ENCODE measurements at regions not wholly inside any gene's neighbourhood (a gene's known extent, or its start where the extent isn't known, plus 50 kb on each side); places are given as distances from the start of the nearest gene placed in this dataset.

DNA sequence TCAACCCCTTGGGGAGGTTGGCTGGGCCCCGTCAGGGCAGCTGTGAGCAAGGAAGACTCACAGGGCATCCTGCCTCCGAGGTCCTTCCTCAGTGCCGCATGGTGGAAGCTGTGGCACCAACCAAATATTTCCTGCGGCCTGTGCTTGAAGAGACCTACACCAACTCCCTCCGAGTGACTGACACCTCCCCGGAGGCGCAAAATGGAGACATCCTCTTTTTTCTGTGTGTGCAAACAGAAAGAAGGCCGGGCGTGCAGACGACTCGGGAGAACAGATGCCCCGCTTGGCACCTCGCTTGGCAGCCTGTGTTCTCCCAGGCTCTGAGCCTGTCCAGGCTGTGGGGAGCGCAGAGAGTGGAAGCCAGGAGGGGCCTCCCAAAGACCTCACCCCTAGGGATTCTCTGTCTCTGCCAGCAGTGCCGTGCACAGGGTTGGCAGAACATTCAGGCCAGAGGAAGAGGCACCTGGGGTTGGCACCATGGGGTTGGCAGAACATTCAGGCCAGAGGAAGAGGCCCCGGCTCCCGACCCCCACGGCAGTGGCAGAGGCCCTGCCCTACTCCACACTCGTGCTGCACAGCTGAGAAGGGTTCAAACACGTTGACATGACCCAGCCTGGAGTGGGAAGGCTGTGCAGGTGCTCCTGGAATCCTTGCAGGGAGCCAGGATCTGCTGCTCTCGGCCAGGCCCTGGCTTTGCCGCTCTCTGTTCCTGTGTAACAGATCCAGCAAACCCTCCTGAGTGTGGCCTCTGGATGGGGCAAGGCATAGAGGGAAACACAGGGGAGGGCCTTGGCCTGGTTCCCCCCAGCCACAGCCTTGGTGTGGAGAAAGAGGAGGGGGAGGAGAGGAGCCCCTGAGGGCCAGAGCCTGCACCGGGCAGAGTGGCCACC, 805.5 kb downstream of the BRD1 start:
- TF ChIP-seq EZH2phosphoT487 (conservative IDR thresholded peaks at IDR 0.05; ENCODE audit: low read length) = no peak
- Histone ChIP-seq H3K9ac (ENCODE audit: low read length) (no peak overlapping the region), H3F3A (ENCODE audit: insufficient read depth) (no peaks in the 10 kb centered on the region), H3K27me3 (ENCODE audit: low read length) (no peaks in the 10 kb centered on the region), H2AFZ (ENCODE audit: low read depth, low read length, severe bottlenecking) (no peak overlapping the region), H3K4me3 (ENCODE audit: insufficient read depth, low read length, poor library complexity, severe bottlenecking) (no peak overlapping the region), H3K27ac (ENCODE audit: low read depth, low read length) (no peak overlapping the region), H3K9me3 (ENCODE audit: insufficient read depth, low read length) (no peaks in the 10 kb centered on the region), H3K9me2 (replicated peaks; ENCODE audit: insufficient read depth, low read length) (no peaks in the 10 kb centered on the region), H3K79me2 (ENCODE audit: insufficient read depth, low read length) (no peaks in the 10 kb centered on the region), H3K36me3 (ENCODE audit: low read length) (no peaks in the 10 kb centered on the region), H3K4me2 (ENCODE audit: low read depth, low read length, poor library complexity, severe bottlenecking) (no peak overlapping the region), H4K20me1 (ENCODE audit: low read depth, low read length) (no peaks in the 10 kb centered on the region)

DNA sequence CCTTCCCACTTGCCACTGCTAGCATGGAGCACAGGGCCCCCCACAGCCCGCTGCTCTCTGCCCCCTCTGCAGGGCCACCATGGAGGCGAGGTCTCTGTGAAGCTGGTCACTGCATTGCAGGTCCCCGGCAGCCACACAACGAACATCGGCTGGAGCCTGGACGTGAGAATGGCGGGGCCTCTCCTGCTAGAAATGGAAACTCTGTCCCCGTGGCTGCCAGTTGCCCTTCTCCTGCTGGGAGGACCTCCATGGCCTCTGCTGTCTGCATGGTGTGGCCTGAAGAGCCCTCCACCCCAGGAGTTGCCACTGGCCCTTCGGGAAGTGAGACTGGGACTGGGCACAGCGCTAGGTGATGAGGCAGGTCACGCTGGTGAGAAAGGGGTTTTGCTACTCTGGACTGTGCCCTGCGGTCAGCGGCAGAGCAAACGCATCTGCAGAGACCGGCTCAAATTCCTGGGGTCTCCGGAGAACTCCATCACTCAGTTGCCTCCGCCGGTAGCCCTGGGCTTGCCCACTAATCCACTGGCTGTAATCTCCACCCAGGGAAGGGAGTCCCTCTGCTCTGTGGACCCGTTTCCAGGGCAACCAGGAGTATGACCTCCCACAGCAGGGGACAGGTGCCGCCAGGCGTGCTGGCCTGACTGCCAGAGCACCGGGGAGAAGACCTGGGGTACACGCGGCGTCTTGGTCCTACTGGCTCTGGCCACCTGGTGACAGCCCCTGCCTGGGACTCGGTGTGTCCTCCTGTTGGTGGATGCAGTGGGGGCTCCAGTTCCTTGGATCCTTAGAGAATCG, 806.3 kb downstream of the BRD1 start:
- Histone ChIP-seq H3K36me3 (ENCODE audit: low read length) (no peaks in the 10 kb centered on the region), H3K79me2 (ENCODE audit: insufficient read depth, low read length) (no peaks in the 10 kb centered on the region), H3K4me3 (ENCODE audit: insufficient read depth, low read length, poor library complexity, severe bottlenecking) (no peak overlapping the region), H3F3A (ENCODE audit: insufficient read depth) (no peaks in the 10 kb centered on the region), H3K27ac (ENCODE audit: low read depth, low read length) (no peak overlapping the region), H3K27me3 (ENCODE audit: low read length) (no peaks in the 10 kb centered on the region), H2AFZ (ENCODE audit: low read depth, low read length, severe bottlenecking) (no peak overlapping the region), H3K9me2 (replicated peaks; ENCODE audit: insufficient read depth, low read length) (no peaks in the 10 kb centered on the region), H3K9me3 (ENCODE audit: insufficient read depth, low read length) (no peaks in the 10 kb centered on the region), H3K4me2 (ENCODE audit: low read depth, low read length, poor library complexity, severe bottlenecking) (no peak overlapping the region), H3K9ac (ENCODE audit: low read length) (no peak overlapping the region), H4K20me1 (ENCODE audit: low read depth, low read length) (no peaks in the 10 kb centered on the region)
- TF ChIP-seq, protein P1, sequence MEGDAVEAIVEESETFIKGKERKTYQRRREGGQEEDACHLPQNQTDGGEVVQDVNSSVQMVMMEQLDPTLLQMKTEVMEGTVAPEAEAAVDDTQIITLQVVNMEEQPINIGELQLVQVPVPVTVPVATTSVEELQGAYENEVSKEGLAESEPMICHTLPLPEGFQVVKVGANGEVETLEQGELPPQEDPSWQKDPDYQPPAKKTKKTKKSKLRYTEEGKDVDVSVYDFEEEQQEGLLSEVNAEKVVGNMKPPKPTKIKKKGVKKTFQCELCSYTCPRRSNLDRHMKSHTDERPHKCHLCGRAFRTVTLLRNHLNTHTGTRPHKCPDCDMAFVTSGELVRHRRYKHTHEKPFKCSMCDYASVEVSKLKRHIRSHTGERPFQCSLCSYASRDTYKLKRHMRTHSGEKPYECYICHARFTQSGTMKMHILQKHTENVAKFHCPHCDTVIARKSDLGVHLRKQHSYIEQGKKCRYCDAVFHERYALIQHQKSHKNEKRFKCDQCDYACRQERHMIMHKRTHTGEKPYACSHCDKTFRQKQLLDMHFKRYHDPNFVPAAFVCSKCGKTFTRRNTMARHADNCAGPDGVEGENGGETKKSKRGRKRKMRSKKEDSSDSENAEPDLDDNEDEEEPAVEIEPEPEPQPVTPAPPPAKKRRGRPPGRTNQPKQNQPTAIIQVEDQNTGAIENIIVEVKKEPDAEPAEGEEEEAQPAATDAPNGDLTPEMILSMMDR (IDR thresholded peaks at IDR 0.05; ENCODE audit: insufficient read depth, low read length, poor library complexity, severe bottlenecking) = no peak
- no peak for TF ChIP-seq EZH2phosphoT487 (conservative IDR thresholded peaks at IDR 0.05; ENCODE audit: low read length)

DNA sequence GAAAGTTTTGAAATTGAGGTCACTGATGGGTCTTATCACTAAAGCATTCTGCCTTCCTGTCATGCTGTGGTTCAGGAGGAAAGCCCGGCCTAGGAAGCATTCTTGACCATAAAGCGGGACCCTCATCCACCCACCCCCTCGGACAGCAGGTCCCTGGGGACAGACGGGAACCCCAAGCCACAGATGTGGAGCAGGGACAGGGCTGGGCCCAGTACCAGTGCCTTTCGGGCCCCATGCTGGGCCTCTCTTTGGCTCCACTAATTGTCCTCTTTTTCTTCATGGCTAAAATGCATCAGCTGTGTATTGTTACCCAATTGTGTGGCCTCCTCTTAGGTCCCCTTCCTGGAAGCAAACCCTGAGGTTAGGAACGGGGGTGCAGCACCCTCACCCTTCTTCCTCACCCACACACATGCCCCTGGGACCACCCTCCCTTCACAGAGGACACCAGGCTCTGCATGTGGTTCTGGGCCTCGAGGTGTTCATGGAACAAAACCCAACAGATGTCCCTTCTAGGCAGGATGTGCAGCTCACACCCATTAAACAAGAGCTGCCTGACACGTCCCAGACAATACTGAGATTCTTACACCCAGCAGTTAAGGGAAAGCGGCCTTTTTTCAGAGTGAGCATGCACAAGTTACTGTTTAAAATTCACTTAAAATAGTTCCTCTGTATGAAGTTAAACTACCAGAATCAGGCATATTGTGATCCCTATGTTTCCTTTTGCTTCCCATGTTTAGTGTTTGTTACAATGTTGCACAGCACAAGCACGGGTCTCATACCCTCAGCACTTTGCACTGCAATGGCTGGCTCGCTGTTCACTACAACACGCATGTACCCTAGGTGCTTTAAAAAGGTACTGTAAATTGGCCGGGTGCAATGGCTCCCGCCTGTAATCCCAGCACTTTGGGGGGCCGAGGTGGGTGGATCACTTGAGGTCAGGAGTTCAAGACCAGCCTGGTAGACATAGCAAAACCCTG, 807.6 kb downstream of the BRD1 start:
- no peak overlapping the region for H3K4me3 ChIP-seq (ENCODE audit: insufficient read depth, low read length, poor library complexity, severe bottlenecking)
- no peaks in the 10 kb centered on the region for H3K9me2 ChIP-seq (replicated peaks; ENCODE audit: insufficient read depth, low read length)
- H3F3A ChIP-seq (ENCODE audit: insufficient read depth) = no peaks in the 10 kb centered on the region
- no peak overlapping the region for H2AFZ ChIP-seq (ENCODE audit: low read depth, low read length, severe bottlenecking)
- no peaks in the 10 kb centered on the region for H3K36me3 ChIP-seq (ENCODE audit: low read length)
- no peak for TF ChIP-seq EZH2phosphoT487 (conservative IDR thresholded peaks at IDR 0.05; ENCODE audit: low read length)
- TF ChIP-seq, protein P1 (IDR thresholded peaks at IDR 0.05; ENCODE audit: insufficient read depth, low read length, poor library complexity, severe bottlenecking) = no peak
- no peak overlapping the region for H3K9ac ChIP-seq (ENCODE audit: low read length)
- H3K4me2 ChIP-seq (ENCODE audit: low read depth, low read length, poor library complexity, severe bottlenecking) = no peak overlapping the region
- no peaks in the 10 kb centered on the region for H4K20me1 ChIP-seq (ENCODE audit: low read depth, low read length)
- H3K9me3 ChIP-seq (ENCODE audit: insufficient read depth, low read length) = no peaks in the 10 kb centered on the region
- no peaks in the 10 kb centered on the region for H3K27me3 ChIP-seq (ENCODE audit: low read length)
- H3K79me2 ChIP-seq (ENCODE audit: insufficient read depth, low read length) = no peaks in the 10 kb centered on the region
- no peak overlapping the region for H3K27ac ChIP-seq (ENCODE audit: low read depth, low read length)
